Glutamatergic neuron (in vitro differentiated cells): ENCODE measurements at regions not wholly inside any gene's neighbourhood (a gene's known extent, or its start where the extent isn't known, plus 50 kb on each side); places are given as distances from the start of the nearest gene placed in this dataset.
A peak's percentile ranks its signal among the peaks of the same experiment; 100 is the strongest.

Experiments
- DNase-seq: peaks from one replicate; pipeline ENCODE4 v3.0.0; 2022
- H3K27ac Mint-ChIP-seq: one replicate; pipeline ENCODE4 v1.8.0; 2020; ENCODE audit warnings: mild to moderate bottlenecking, mixed read lengths, inconsistent platforms; ENCODE audit not compliant: unreplicated experiment
- H3K27me3 Mint-ChIP-seq: one replicate; pipeline ENCODE4 v1.8.0; 2020; ENCODE audit warnings: mild to moderate bottlenecking, moderate library complexity, mixed read lengths, inconsistent platforms; ENCODE audit not compliant: unreplicated experiment
- H3K36me3 Mint-ChIP-seq: one replicate; pipeline ENCODE4 v1.8.0; 2020; ENCODE audit warnings: mild to moderate bottlenecking, mixed read lengths, inconsistent platforms; ENCODE audit not compliant: unreplicated experiment
- H3K4me1 Mint-ChIP-seq: one replicate; pipeline ENCODE4 v1.8.0; 2020; ENCODE audit warnings: mild to moderate bottlenecking, low read depth, mixed read lengths, inconsistent platforms; ENCODE audit not compliant: unreplicated experiment
- H3K4me3 Mint-ChIP-seq: one replicate; pipeline ENCODE4 v1.8.0; 2020; ENCODE audit warnings: mild to moderate bottlenecking, mixed read lengths, inconsistent platforms; ENCODE audit not compliant: unreplicated experiment
- H3K9me3 Mint-ChIP-seq: one replicate; pipeline ENCODE4 v1.8.0; 2020; ENCODE audit warnings: mild to moderate bottlenecking, moderate library complexity, mixed read lengths, inconsistent platforms; ENCODE audit not compliant: unreplicated experiment
- TF ChIP-seq, protein P1 (sequence below): fragments of 200-600 bp; sonication (generic); IDR thresholded peaks from one replicate; pipeline ENCODE4 v1.5.0; 2021; ENCODE audit not compliant: partially characterized antibody, unreplicated experiment

DNA sequence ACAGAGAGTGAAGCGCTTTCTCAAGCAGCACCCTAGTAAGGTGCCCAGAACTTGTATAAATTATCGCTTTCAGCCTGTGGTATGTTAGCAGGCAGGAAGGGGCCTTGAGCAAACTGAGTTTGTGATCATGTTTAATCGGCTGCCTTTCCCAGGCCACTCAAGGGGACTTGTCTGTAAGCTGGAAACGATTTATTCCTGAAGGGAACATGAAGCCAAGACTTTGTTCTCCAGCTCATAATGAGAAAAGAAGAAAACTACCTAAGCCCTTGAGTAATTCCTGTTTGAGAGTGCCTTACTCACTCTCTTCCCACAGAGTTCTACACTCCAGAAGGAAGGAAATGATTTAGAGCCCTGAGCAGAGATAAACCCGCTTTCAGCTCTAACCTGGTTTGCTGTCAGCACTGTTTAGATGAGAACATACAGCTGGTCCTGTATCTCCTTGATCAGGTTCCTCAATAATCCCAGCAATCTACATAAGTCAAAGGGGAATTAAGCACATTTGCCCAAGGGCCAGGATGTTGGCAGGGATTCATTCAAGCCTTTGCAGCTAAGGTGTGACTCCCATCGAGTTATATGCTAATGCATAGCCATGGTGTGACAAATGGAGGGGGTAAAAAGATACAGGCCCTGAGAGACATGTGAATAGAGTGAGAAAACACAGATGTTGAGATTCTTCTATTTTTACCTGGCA lies 187.7 kb upstream of the SLC24A5 start:
- Mint-ChIP-seq H3K4me1 (peaks cover 3% of the 10 kb centered on the region), H3K9me3 (no peaks in the 10 kb centered on the region), H3K27me3 (peaks cover 2% of the 10 kb centered on the region), H3K36me3 (no peaks in the 10 kb centered on the region), H3K4me3 (no peak overlapping the region), H3K27ac (no peak overlapping the region)
- TF ChIP-seq, protein P1, sequence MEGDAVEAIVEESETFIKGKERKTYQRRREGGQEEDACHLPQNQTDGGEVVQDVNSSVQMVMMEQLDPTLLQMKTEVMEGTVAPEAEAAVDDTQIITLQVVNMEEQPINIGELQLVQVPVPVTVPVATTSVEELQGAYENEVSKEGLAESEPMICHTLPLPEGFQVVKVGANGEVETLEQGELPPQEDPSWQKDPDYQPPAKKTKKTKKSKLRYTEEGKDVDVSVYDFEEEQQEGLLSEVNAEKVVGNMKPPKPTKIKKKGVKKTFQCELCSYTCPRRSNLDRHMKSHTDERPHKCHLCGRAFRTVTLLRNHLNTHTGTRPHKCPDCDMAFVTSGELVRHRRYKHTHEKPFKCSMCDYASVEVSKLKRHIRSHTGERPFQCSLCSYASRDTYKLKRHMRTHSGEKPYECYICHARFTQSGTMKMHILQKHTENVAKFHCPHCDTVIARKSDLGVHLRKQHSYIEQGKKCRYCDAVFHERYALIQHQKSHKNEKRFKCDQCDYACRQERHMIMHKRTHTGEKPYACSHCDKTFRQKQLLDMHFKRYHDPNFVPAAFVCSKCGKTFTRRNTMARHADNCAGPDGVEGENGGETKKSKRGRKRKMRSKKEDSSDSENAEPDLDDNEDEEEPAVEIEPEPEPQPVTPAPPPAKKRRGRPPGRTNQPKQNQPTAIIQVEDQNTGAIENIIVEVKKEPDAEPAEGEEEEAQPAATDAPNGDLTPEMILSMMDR: no peak
- DNase-seq: no peak

DNA sequence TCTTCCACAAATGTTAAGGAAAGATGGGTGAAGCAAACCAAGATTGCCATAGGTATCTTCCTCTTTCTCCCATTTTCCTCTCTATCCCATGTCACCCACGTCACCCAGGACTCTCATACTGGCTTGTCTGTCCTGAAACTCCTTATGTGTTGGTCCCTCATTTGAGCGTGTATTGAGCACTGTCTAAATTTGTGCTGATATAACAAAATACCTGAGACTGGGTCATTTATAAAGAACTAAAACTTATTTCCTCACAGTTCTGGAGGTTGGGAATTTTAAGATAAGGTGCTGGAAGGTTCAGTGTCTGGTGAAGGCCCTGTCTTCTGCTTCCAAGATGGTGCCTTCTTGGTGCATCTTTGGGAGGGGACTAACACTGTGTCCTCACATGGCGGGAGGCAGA lies 186.9 kb upstream of the SLC24A5 start:
- H3K27me3 Mint-ChIP-seq: peaks cover 2% of the 10 kb centered on the region
- peaks cover 2% of the 10 kb centered on the region for H3K4me1 Mint-ChIP-seq
- H3K9me3 Mint-ChIP-seq: no peaks in the 10 kb centered on the region
- no peak for DNase-seq
- TF ChIP-seq, protein P1: no peak
- no peak overlapping the region for H3K27ac Mint-ChIP-seq
- H3K4me3 Mint-ChIP-seq: no peak overlapping the region
- no peaks in the 10 kb centered on the region for H3K36me3 Mint-ChIP-seq

DNA sequence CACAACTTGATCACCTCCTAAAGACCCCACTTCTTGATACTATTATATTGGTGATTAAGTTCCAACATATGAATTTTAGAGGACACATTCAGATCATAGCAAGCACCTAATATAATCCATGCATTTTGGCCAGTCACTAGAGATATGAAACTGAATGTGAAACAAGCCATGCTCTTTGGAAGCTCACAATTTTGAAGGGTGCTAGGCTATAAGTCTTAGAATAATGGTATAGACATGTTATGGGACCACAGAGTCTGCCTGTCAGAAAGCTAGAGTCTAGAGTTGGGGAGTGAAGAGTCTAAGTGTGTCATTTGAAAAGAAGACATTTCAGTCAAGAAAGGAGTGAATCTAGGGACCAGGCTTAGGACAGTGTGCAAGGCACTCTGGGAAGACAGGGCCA lies 186.4 kb upstream of the SLC24A5 start:
- Mint-ChIP-seq H3K9me3 (no peaks in the 10 kb centered on the region), H3K27me3 (peaks cover 2% of the 10 kb centered on the region), H3K4me1 (no peaks in the 10 kb centered on the region), H3K27ac (no peak overlapping the region), H3K36me3 (no peaks in the 10 kb centered on the region), H3K4me3 (no peak overlapping the region)
- DNase-seq: no peak
- TF ChIP-seq, protein P1: no peak

DNA sequence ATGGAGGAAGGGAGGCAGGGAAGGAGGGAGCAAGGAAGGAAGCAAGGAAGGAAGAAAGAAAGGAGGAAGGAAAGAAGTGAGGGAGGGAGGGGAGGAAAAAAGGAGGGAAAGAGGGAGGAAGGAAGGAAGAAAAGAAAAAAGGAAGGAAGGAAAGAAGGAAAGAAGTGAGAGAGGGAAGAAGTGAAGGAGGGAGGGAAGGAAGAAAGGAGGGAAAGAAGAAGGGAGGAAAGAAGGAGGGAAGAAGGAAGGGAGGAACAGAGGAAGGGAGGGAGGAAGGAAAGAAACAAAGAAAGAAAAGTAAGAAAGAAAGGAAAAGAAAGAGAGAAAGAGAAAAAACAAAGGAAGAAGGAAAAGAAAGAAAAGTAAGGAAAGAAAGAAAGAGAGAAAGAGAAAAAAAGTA lies 183.0 kb upstream of the SLC24A5 start:
- no peak overlapping the region for H3K27ac Mint-ChIP-seq
- TF ChIP-seq, protein P1: no peak
- no peaks in the 10 kb centered on the region for H3K36me3 Mint-ChIP-seq
- no peaks in the 10 kb centered on the region for H3K4me1 Mint-ChIP-seq
- no peak overlapping the region for H3K4me3 Mint-ChIP-seq
- no peaks in the 10 kb centered on the region for H3K9me3 Mint-ChIP-seq
- DNase-seq: no peak
- no peaks in the 10 kb centered on the region for H3K27me3 Mint-ChIP-seq

DNA sequence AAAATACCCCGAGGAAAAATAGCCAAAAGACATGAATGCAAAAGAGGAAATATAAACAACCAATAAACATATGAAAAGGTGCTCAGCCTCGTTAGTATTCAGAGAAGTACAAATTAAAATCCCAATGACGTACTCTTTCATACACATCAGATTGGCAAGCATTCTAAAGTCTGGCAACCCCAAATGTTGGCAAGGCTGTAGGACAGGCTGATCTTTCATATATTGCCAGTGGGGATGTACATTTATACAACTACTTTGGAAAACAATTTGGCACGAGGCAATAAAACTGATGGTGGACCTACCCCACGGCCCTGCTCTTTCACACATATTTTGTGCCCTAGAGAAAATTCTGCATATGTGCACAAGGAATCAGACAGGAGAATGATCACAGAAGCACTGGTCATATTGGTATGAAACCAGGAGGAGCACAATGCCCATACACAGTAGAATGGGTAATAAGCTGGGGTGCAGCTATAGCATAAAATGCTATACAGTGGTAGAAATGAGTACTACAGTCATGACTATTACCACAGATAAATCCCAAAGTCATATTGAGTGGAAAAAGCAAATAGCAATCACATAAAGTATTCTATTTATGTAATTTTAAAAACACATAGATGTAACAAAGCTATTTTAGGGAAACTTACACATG lies 176.0 kb upstream of the SLC24A5 start:
- Mint-ChIP-seq H3K36me3 (no peaks in the 10 kb centered on the region), H3K27me3 (no peaks in the 10 kb centered on the region), H3K9me3 (peaks cover 2% of the 10 kb centered on the region), H3K27ac (no peak overlapping the region), H3K4me1 (peaks cover 7% of the 10 kb centered on the region), H3K4me3 (no peak overlapping the region)
- TF ChIP-seq, protein P1: peak; percentile 32
- no peak for DNase-seq
